CD4-positive, alpha-beta T cell treated with Interleukin-21 for 1 hour (primary cell): ENCODE measurements at regions not wholly inside any gene's neighbourhood (a gene's known extent, or its start where the extent isn't known, plus 50 kb on each side); places are given as distances from the start of the nearest gene placed in this dataset.
"Not testable (repeated sequence)": the region's sequence is repeated elsewhere in the genome, so short reads cannot be mapped to it uniquely, and the experiment has no call there.

Source experiments
- DNase-seq: peaks from one replicate; pipeline ENCODE4 v3.0.0-alpha.2; 2020

GRCh38 chr14:54010981-54011380, 54.4 kb upstream of the BMP4 start:
- no peak for DNase-seq

- DNase-seq = no peak
These were observed 66.4 kb upstream of the BMP4 start for GRCh38 chr14:54023027-54023426.

- no peak for DNase-seq
These were observed 69.0 kb upstream of the BMP4 start for GRCh38 chr14:54025661-54026060.

GRCh38 chr14:54026671-54027070, 70.0 kb upstream of the BMP4 start:
- no peak for DNase-seq

- not testable (repeated sequence) for DNase-seq
These were observed 74.4 kb upstream of the BMP4 start for GRCh38 chr14:54030996-54031395.

GRCh38 chr14:54033285-54033684, 76.7 kb upstream of the BMP4 start:
- DNase-seq = not testable (repeated sequence)

GRCh38 chr14:54038724-54039123, 82.1 kb upstream of the BMP4 start:
- no peak for DNase-seq

GRCh38 chr14:54039311-54039710, 82.7 kb upstream of the BMP4 start:
- DNase-seq = no peak

GRCh38 chr14:54040846-54041245, 84.2 kb upstream of the BMP4 start:
- no peak for DNase-seq

- DNase-seq = no peak
These were observed 89.6 kb upstream of the BMP4 start for GRCh38 chr14:54046250-54046649.

- DNase-seq = no peak
These were observed 91.2 kb upstream of the BMP4 start for GRCh38 chr14:54047645-54048308.

- no peak for DNase-seq
These were observed 91.7 kb upstream of the BMP4 start for GRCh38 chr14:54048311-54048710.

GRCh38 chr14:54048736-54049135, 92.1 kb upstream of the BMP4 start:
- no peak for DNase-seq

- no peak for DNase-seq
These were observed 94.1 kb upstream of the BMP4 start for GRCh38 chr14:54050759-54051158.

- DNase-seq = no peak
These were observed 96.2 kb upstream of the BMP4 start for GRCh38 chr14:54052696-54053385.

- no peak for DNase-seq
These were observed 96.7 kb upstream of the BMP4 start for GRCh38 chr14:54053386-54053745.

GRCh38 chr14:54058505-54058904, 101.9 kb upstream of the BMP4 start:
- no peak for DNase-seq

GRCh38 chr14:54083549-54084239, 127.1 kb upstream of the BMP4 start:
- no peak for DNase-seq

GRCh38 chr14:54085232-54085761, 128.7 kb upstream of the BMP4 start:
- DNase-seq = no peak

- DNase-seq = no peak
These were observed 129.2 kb upstream of the BMP4 start for GRCh38 chr14:54085841-54086240.

- no peak for DNase-seq
These were observed 130.1 kb upstream of the BMP4 start for GRCh38 chr14:54086767-54087166.

GRCh38 chr14:54087376-54087775, 130.8 kb upstream of the BMP4 start:
- DNase-seq = no peak

- no peak for DNase-seq
These were observed 131.6 kb upstream of the BMP4 start for GRCh38 chr14:54088271-54088670.

- no peak for DNase-seq
These were observed 133.6 kb upstream of the BMP4 start for GRCh38 chr14:54090274-54090673.
